Stimulated activated CD8-positive, alpha-beta memory T cell treated with anti-CD3 and anti-CD28 coated beads, Interleukin-7, amount 100 ng/mL, for 24 hours (primary cell): ENCODE measurements at regions not wholly inside any gene's neighbourhood (a gene's known extent, or its start where the extent isn't known, plus 50 kb on each side); places are given as distances from the start of the nearest gene placed in this dataset.
"Not testable (repeated sequence)": the region's sequence is repeated elsewhere in the genome, so short reads cannot be mapped to it uniquely, and the experiment has no call there.

Experiments used
- DNase-seq: peaks from one replicate; pipeline ENCODE4 v3.0.0-alpha.2; 2020; ENCODE audit warnings: low read depth

- not testable (repeated sequence) for DNase-seq
Observed at GRCh38 chr15:21357056-21357455, 83.2 kb downstream of the POTEB3 start.

- not testable (repeated sequence) for DNase-seq
Observed at GRCh38 chr15:21355944-21356343, 84.4 kb downstream of the POTEB3 start.

GRCh38 chr15:21354597-21354996 lies 85.7 kb downstream of the POTEB3 start:
- DNase-seq: not testable (repeated sequence)

- DNase-seq: not testable (repeated sequence)
Observed at GRCh38 chr15:21352670-21353318, 87.5 kb downstream of the POTEB3 start.

- DNase-seq: not testable (repeated sequence)
Observed at GRCh38 chr15:21344960-21345359, 95.3 kb downstream of the POTEB3 start.

- not testable (repeated sequence) for DNase-seq
Observed at GRCh38 chr15:21344500-21344899, 95.8 kb downstream of the POTEB3 start.

- DNase-seq: not testable (repeated sequence)
Observed at GRCh38 chr15:21337028-21337427, 103.3 kb downstream of the POTEB3 start.

GRCh38 chr15:21324720-21325460 lies 115.4 kb downstream of the POTEB3 start:
- DNase-seq: peak; percentile 19

- not testable (repeated sequence) for DNase-seq
Observed at GRCh38 chr15:21284353-21284752, 155.9 kb downstream of the POTEB3 start.

GRCh38 chr15:21283210-21283609 lies 157.1 kb downstream of the POTEB3 start:
- not testable (repeated sequence) for DNase-seq

GRCh38 chr15:21280272-21280671 lies 160.0 kb downstream of the POTEB3 start:
- not testable (repeated sequence) for DNase-seq

- DNase-seq: not testable (repeated sequence)
Observed at GRCh38 chr15:21272176-21272982, 167.9 kb downstream of the POTEB3 start.

- DNase-seq: no peak
Observed at GRCh38 chr15:21271566-21271965, 168.7 kb downstream of the POTEB3 start.

GRCh38 chr15:21270474-21270873 lies 169.8 kb downstream of the POTEB3 start:
- no peak for DNase-seq

GRCh38 chr15:21269673-21270072 lies 170.6 kb downstream of the POTEB3 start:
- DNase-seq: not testable (repeated sequence)

- no peak for DNase-seq
Observed at GRCh38 chr15:21269121-21269520, 171.2 kb downstream of the POTEB3 start.

GRCh38 chr15:21268436-21268940 lies 171.8 kb downstream of the POTEB3 start:
- no peak for DNase-seq

GRCh38 chr15:21267671-21268395 lies 172.5 kb downstream of the POTEB3 start:
- no peak for DNase-seq

- no peak for DNase-seq
Observed at GRCh38 chr15:21267226-21267625, 173.1 kb downstream of the POTEB3 start.

- DNase-seq: not testable (repeated sequence)
Observed at GRCh38 chr15:21265628-21266027, 174.7 kb downstream of the POTEB3 start.

- no peak for DNase-seq
Observed at GRCh38 chr15:21262851-21263425, 177.4 kb downstream of the POTEB3 start.
